ENCODE measurements at regions not wholly inside any gene's neighbourhood (a gene's known extent, or its start where the extent isn't known, plus 50 kb on each side); places are given as distances from the start of the nearest gene placed in this dataset.

- Histone ChIP-seq H3K4me1 (ENCODE audit: control insufficient read depth, insufficient read depth, low read depth, low read length) (no peaks in the 10 kb centered on the region), H3K27me3 (ENCODE audit: control insufficient read depth in 1 of 2, insufficient read depth in 1 of 2, low read length in 2 of 2) (peaks cover 5 to 6% of the 10 kb centered on the region in 2 experiments), H4K91ac (ENCODE audit: low read length) (no peak overlapping the region), H2AK5ac (ENCODE audit: low read length, severe bottlenecking) (no peak overlapping the region), H2BK5ac (ENCODE audit: low read depth, low read length, poor library complexity, severe bottlenecking) (no peak overlapping the region), H3K27ac (ENCODE audit: low read length, poor library complexity, severe bottlenecking) (no peak overlapping the region), H4K8ac (ENCODE audit: low read length) (no peak overlapping the region), H2BK120ac (ENCODE audit: low read depth, low read length) (no peak overlapping the region), H3K79me1 (replicated peaks; ENCODE audit: low read length, poor library complexity, severe bottlenecking) (no peaks in the 10 kb centered on the region), H2BK12ac (ENCODE audit: low read length in 2 of 2) (no peak overlapping the region), H3K14ac (ENCODE audit: low read length in 2 of 2) (no peak overlapping the region), H2AFZ (ENCODE audit: low read depth, low read length) (no peak overlapping the region), H2BK15ac (ENCODE audit: low read depth, poor library complexity, severe bottlenecking) (no peak overlapping the region), H3K4ac (ENCODE audit: low read depth in 1 of 2, low read length in 2 of 2) (no peak overlapping the region), H3K23ac (ENCODE audit: low read length in 2 of 2) (no peak overlapping the region), H3K4me2 (ENCODE audit: low read length, poor library complexity, severe bottlenecking) (no peak overlapping the region), H3K36me3 (ENCODE audit: control insufficient read depth in 1 of 2, insufficient read depth in 2 of 2, low read depth in 1 of 2, low read length in 2 of 2) (no peaks in the 10 kb centered on the region), H3K9me3 (ENCODE audit: control insufficient read depth, low read length) (no peaks in the 10 kb centered on the region), H3K9ac (ENCODE audit: low read length) (no peak overlapping the region), H3K4me3 (ENCODE audit: insufficient read depth in 1 of 2, low read depth in 1 of 2, low read length in 2 of 2) (no peak overlapping the region), H3K18ac (ENCODE audit: low read depth in 1 of 2, low read length in 2 of 2) (no peak overlapping the region)
- 96% methylated on average over 6 of the region's 6 CpGs for WGBS
- DNase-seq: no peak
Measured at GRCh38 chr6:4272996-4273395, 137.6 kb upstream of the ECI2 start.

GRCh38 chr6:4271761-4272470 lies 136.5 kb upstream of the ECI2 start:
- H3K27ac ChIP-seq (ENCODE audit: low read length, poor library complexity, severe bottlenecking): no peak overlapping the region
- H2AFZ ChIP-seq (ENCODE audit: low read depth, low read length): no peak overlapping the region
- H3K79me1 ChIP-seq (replicated peaks; ENCODE audit: low read length, poor library complexity, severe bottlenecking): no peaks in the 10 kb centered on the region

GRCh38 chr6:4270776-4271175 lies 135.4 kb upstream of the ECI2 start:
- Histone ChIP-seq H3K4ac (ENCODE audit: low read depth in 1 of 2, low read length in 2 of 2) (no peak overlapping the region), H3K79me1 (replicated peaks; ENCODE audit: low read length, poor library complexity, severe bottlenecking) (no peaks in the 10 kb centered on the region), H3K27me3 (ENCODE audit: control insufficient read depth in 1 of 2, insufficient read depth in 1 of 2, low read length in 2 of 2) (peaks cover 6 to 14% of the 10 kb centered on the region in 2 experiments), H2AFZ (ENCODE audit: low read depth, low read length) (no peak overlapping the region), H3K27ac (ENCODE audit: low read length, poor library complexity, severe bottlenecking) (no peak overlapping the region), H3K14ac (ENCODE audit: low read length in 2 of 2) (no peak overlapping the region), H4K91ac (ENCODE audit: low read length) (no peak overlapping the region), H4K8ac (ENCODE audit: low read length) (no peak overlapping the region), H3K4me1 (ENCODE audit: control insufficient read depth, insufficient read depth, low read depth, low read length) (no peaks in the 10 kb centered on the region), H3K4me2 (ENCODE audit: low read length, poor library complexity, severe bottlenecking) (no peak overlapping the region), H3K9me3 (ENCODE audit: control insufficient read depth, low read length) (no peaks in the 10 kb centered on the region), H3K36me3 (ENCODE audit: control insufficient read depth in 1 of 2, insufficient read depth in 2 of 2, low read depth in 1 of 2, low read length in 2 of 2) (no peaks in the 10 kb centered on the region), H3K23ac (ENCODE audit: low read length in 2 of 2) (no peak overlapping the region), H2BK12ac (ENCODE audit: low read length in 2 of 2) (no peak overlapping the region), H3K18ac (ENCODE audit: low read depth in 1 of 2, low read length in 2 of 2) (no peak overlapping the region), H3K4me3 (ENCODE audit: insufficient read depth in 1 of 2, low read depth in 1 of 2, low read length in 2 of 2) (no peak overlapping the region), H3K9ac (ENCODE audit: low read length) (no peak overlapping the region), H2BK5ac (ENCODE audit: low read depth, low read length, poor library complexity, severe bottlenecking) (no peak overlapping the region), H2AK5ac (ENCODE audit: low read length, severe bottlenecking) (no peak overlapping the region), H2BK120ac (ENCODE audit: low read depth, low read length) (no peak overlapping the region), H2BK15ac (ENCODE audit: low read depth, poor library complexity, severe bottlenecking) (no peak overlapping the region)
- WGBS: 91% methylated on average over 1 of the region's 1 CpG
- no peak for DNase-seq

More at GRCh38 chr6:4271761-4272470, 136.5 kb upstream of the ECI2 start:
- Histone ChIP-seq H3K14ac (ENCODE audit: low read length in 2 of 2) (no peak overlapping the region), H2BK5ac (ENCODE audit: low read depth, low read length, poor library complexity, severe bottlenecking) (no peak overlapping the region), H3K18ac (ENCODE audit: low read depth in 1 of 2, low read length in 2 of 2) (no peak overlapping the region), H3K4me2 (ENCODE audit: low read length, poor library complexity, severe bottlenecking) (no peak overlapping the region), H2BK120ac (ENCODE audit: low read depth, low read length) (no peak overlapping the region), H4K8ac (ENCODE audit: low read length) (no peak overlapping the region), H2BK12ac (ENCODE audit: low read length in 2 of 2) (no peak overlapping the region), H3K36me3 (ENCODE audit: control insufficient read depth in 1 of 2, insufficient read depth in 2 of 2, low read depth in 1 of 2, low read length in 2 of 2) (no peaks in the 10 kb centered on the region), H3K23ac (ENCODE audit: low read length in 2 of 2) (no peak overlapping the region), H3K9ac (ENCODE audit: low read length) (no peak overlapping the region), H3K4me1 (ENCODE audit: control insufficient read depth, insufficient read depth, low read depth, low read length) (no peaks in the 10 kb centered on the region), H2BK15ac (ENCODE audit: low read depth, poor library complexity, severe bottlenecking) (no peak overlapping the region), H3K27me3 (ENCODE audit: control insufficient read depth in 1 of 2, insufficient read depth in 1 of 2, low read length in 2 of 2) (peaks cover 6 to 12% of the 10 kb centered on the region in 2 experiments), H3K4ac (ENCODE audit: low read depth in 1 of 2, low read length in 2 of 2) (no peak overlapping the region), H3K4me3 (ENCODE audit: insufficient read depth in 1 of 2, low read depth in 1 of 2, low read length in 2 of 2) (no peak overlapping the region), H2AK5ac (ENCODE audit: low read length, severe bottlenecking) (no peak overlapping the region), H4K91ac (ENCODE audit: low read length) (no peak overlapping the region), H3K9me3 (ENCODE audit: control insufficient read depth, low read length) (no peaks in the 10 kb centered on the region)
- WGBS: 93% methylated on average over 6 of the region's 6 CpGs
- DNase-seq: no peak

GRCh38 chr6:4270001-4270400 lies 134.6 kb upstream of the ECI2 start:
- WGBS: 95% methylated on average over 4 of the region's 4 CpGs
- H2BK5ac ChIP-seq (ENCODE audit: low read depth, low read length, poor library complexity, severe bottlenecking): no peak overlapping the region
- DNase-seq: no peak

More at GRCh38 chr6:4270001-4270400, 134.6 kb upstream of the ECI2 start:
- Histone ChIP-seq H2BK12ac (ENCODE audit: low read length in 2 of 2) (no peak overlapping the region), H2BK15ac (ENCODE audit: low read depth, poor library complexity, severe bottlenecking) (no peak overlapping the region), H3K27ac (ENCODE audit: low read length, poor library complexity, severe bottlenecking) (no peak overlapping the region), H3K36me3 (ENCODE audit: control insufficient read depth in 1 of 2, insufficient read depth in 2 of 2, low read depth in 1 of 2, low read length in 2 of 2) (no peaks in the 10 kb centered on the region), H3K18ac (ENCODE audit: low read depth in 1 of 2, low read length in 2 of 2) (no peak overlapping the region), H3K27me3 (ENCODE audit: control insufficient read depth in 1 of 2, insufficient read depth in 1 of 2, low read length in 2 of 2) (peaks cover 6 to 18% of the 10 kb centered on the region in 2 experiments), H3K79me1 (replicated peaks; ENCODE audit: low read length, poor library complexity, severe bottlenecking) (no peaks in the 10 kb centered on the region), H3K9ac (ENCODE audit: low read length) (no peak overlapping the region), H4K91ac (ENCODE audit: low read length) (no peak overlapping the region), H3K4me1 (ENCODE audit: control insufficient read depth, insufficient read depth, low read depth, low read length) (no peaks in the 10 kb centered on the region), H2BK120ac (ENCODE audit: low read depth, low read length) (no peak overlapping the region), H2AK5ac (ENCODE audit: low read length, severe bottlenecking) (no peak overlapping the region), H3K14ac (ENCODE audit: low read length in 2 of 2) (no peak overlapping the region), H3K4me2 (ENCODE audit: low read length, poor library complexity, severe bottlenecking) (no peak overlapping the region), H3K4ac (ENCODE audit: low read depth in 1 of 2, low read length in 2 of 2) (no peak overlapping the region), H3K9me3 (ENCODE audit: control insufficient read depth, low read length) (no peaks in the 10 kb centered on the region), H4K8ac (ENCODE audit: low read length) (peak overlapping the region; percentile 55), H2AFZ (ENCODE audit: low read depth, low read length) (no peak overlapping the region), H3K23ac (ENCODE audit: low read length in 2 of 2) (no peak overlapping the region), H3K4me3 (ENCODE audit: insufficient read depth in 1 of 2, low read depth in 1 of 2, low read length in 2 of 2) (no peak overlapping the region)

Data from mesenchymal stem cell (in vitro differentiated cells and primary cell).